GM19351 (cell line): ENCODE measurements at regions not wholly inside any gene's neighbourhood (a gene's known extent, or its start where the extent isn't known, plus 50 kb on each side); places are given as distances from the start of the nearest gene placed in this dataset.
"Not testable (repeated sequence)": the region's sequence is repeated elsewhere in the genome, so short reads cannot be mapped to it uniquely, and the experiment has no call there.

Source experiments
- ATAC-seq: cut with Tn5 transposase; IDR thresholded peaks from one replicate; pipeline ENCODE4 v1.9.1; 2021; ENCODE audit warnings: mild to moderate bottlenecking, moderate library complexity; ENCODE audit not compliant: unreplicated experiment

DNA sequence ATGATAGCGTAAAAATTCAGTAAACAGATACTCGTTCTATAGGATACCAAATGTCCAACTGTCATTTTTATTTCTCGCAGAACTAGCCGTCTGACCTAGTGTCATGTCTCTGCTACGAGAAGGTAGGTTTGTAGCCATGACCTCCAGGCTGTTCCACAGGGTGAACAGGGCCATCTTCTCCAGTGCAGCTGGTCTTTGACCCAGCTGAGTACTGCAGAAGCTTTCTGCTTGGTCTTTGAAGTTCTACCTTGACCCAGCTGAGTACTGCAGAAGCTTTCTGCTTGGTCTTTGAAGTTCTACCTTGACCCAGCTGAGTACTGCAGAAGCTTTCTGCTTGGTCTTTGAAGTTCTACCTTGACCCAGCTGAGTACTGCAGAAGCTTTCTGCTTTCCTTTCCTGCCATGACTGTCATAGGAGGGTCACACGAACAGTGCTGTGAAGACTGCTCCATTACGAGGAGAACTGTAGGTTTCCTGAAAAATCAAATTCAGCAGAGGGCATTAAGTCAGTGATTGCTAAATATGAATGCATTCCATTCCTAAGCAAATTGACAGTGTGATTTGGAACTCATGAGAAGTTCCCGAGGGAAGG lies 532.8 kb upstream of the NRP1 start:
- not testable (repeated sequence) for ATAC-seq

DNA sequence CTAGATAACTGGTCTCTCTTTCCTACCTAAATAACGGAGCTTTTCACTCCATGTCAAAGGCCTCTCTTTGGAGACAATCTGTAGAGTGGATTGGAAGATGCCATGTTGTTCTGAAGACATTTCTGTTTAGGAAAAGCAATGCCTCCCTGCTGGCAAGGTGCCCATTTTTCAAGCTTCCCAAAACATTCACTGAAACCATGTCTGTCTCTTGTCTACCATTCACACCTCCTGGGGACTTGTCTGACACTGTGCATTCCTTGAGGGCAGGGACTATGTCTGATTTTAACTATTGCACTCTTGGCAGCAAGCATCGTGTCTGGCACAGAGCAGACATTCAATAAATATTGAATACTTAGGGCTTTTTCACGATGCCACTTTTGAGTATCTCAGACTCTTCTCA lies 528.9 kb upstream of the NRP1 start:
- no peak for ATAC-seq

DNA sequence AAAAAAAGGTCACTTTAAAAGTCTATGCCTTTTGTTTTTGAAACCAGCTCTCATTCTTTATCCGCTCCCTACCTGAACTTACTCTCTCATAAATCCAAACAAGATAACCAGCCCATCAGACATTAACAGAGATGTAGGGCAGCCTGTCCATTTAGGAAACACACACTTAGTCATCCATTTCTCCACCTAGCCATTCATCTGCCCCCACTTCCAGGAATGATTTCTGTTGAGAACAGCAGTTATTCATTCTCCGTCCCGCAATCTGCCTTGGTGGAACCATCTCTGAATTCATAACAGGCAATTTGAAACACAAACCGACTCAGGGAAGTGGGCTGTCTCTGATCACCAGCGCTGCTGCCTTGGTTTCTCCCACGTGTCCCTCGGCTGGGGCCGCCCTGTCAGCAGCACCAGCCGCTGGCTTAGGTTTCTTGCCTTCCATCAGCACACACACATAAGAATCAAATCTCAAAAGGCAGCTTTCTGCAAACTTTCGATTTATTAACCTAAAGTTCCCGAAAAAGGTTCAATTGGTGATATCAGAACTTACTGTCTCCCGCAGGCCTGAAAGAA lies 528.2 kb upstream of the NRP1 start:
- no peak for ATAC-seq

DNA sequence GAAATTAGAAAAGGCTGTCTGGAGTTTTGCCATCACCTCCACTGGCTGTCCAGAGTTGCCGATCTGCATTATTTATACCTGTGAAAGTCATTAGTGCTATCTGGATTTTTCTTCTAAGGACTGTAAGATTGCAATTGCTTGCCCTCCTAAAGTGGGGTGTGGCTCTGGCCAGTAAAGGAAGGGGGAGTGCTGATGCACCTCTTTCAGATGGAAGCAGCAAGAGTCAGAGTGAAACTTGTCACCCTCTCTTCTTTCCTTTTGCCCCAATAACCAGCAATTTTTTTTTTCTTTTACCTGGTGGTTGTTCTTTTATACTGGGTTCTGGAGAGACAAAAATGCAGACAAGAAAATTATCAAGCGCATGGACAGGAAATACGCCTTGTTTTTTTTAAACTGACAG lies 527.4 kb upstream of the NRP1 start:
- no peak for ATAC-seq

DNA sequence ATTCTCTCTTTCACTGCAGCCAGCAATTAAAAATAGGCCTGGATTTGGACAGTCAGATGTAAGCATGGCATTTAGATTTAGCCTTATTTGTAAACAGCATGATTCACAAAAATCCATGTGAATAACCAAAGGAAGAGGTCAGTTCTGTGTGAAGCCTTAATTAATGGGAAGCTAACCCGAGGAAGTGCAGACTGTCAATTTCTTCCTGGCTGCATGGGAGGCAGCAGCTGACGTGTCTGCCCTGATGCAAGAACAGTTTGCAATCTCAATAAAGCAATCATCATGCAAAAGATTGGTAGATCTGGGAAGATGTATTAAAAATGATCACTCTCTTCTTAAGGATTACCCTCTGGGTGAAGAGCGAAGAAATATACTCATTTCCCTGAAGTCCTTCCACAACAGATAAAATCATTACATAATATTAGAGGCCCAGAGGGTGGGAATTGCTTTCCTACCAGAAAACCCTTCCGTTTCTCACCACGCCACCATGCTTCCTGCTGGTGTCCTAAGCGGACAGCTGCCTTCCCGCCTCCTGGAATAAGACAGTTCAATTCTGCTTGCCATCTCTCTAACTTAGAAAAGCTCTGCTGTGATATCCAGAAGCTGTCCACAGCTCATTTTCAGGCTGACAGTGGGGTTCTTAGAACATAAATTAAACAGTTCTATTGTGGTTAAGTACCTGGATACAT lies 526.7 kb upstream of the NRP1 start:
- ATAC-seq, result no peak

DNA sequence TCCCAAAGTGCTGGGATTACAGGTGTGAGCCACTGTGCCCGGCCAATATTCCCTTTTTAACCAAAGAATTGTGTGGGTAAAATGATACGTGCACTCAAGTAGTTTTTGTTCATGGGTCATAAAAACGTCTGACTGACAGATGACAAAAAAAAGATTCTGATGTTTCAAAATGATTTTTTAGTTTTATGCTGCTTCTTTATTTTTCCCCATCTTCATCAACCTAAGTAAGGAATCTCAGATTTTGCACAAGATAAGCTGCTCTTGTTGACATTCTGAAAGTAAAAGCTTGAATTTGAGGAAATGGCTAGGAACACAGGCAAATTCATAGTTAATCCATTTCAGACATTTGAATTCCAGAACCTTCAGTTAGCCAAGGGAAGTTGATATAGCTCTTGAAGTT lies 526.1 kb upstream of the NRP1 start:
- no peak for ATAC-seq

DNA sequence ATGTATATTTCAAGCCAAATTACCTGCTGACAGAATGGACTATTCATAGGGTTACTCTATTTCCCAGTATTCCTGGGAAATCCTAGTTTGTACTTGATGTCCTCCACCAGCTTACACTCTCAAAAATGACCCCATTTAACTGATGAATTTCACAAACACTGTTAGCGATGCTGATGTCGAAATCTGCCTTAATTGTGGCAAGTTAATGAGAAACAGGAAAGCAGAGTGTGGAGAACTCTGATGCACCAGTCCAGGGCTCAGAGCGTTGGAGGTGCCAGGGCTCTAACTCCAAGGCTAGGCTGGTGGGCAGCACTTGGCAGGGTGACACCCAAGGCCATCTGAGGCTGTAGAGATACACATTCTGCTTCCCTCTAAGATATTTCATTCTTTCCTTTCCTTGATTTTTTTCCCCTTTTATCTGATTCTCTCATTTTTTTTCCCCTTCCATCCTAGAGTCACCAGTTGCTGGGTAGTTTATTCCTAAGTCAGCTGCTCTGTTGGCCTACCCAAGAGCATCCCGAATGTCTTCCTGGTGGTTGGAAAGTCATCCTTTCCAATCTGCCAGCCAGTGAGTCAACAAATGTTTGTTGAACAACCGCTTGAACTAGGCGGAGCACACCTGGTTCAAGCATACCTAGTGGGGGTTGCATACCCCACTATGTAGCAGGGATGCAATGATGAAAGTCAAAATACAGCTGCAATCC lies 525.0 kb upstream of the NRP1 start:
- ATAC-seq, result no peak

DNA sequence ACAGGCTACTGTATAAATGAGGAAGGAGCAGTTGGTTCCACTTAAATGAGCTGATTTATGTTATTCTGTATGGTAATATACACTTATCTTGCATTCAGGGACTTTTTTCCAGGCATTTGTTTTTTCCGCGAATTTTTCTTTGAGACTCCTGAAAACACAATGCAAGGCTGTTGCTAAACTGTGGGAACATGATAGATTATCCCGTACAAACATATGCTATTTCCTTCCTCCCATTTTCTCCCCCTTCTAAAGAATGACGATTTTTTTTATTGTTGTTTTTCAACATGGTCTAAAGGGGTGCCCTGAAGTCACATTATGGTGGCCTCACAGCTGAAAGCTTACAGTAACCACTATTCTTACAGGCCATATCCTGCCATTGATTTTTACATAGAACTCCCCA lies 523.9 kb upstream of the NRP1 start:
- no peak for ATAC-seq

DNA sequence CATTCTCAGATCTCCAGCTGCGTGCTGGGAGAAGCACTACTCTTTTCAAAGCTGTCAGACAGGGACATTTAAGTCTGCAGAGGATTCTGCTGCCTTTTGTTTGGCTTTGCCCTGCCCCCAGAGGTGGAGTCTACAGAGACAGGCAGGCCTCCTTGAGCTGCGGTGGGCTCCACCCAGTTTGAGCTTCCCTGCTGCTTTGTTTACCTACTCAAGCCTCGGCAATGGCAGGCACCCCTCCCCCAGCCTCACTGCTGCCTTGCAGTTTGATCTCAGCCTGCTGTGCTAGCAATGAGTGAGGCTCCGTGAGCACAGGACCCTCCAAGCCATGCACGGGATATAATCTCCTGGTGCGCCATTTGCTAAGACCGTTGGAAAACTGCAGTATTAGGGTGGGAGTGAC lies 518.8 kb upstream of the NRP1 start:
- ATAC-seq, result not testable (repeated sequence)

DNA sequence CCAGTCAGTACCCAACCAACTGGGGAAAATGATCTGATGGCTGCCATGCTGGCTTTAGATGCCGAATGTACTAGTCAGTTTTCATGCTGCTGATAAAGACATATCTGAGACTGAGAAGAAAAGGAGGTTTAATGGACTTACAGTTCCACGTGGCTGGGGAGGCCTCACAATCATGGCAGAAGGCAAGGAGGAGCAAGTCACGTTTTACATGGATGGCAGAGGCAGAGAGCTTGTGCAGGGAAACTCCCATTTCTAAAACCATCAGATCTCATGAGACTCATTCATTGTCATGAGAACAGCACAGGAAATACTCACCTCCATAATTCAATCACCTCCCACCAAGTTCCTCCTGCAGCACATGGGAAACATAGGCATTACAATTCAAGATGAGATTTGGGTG lies 508.9 kb upstream of the NRP1 start:
- no peak for ATAC-seq

DNA sequence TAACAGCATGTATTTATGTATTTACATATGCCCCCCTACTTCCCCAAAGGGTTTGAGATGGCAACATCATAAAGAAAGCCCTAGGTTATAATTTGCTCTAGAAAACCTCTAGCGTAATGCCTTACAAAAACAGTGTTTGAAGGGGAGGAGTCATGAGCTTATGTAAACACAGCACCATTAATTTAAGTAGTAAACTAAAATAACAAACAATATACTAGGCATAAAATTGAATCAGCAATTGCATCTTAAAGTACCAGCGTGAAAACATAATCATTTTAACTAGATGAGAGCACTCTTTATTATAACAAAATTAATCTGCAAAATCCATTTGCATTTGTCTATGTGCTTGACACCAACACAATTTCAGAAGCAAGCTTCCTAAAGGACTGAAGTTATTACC lies 507.2 kb upstream of the NRP1 start:
- ATAC-seq, result no peak

DNA sequence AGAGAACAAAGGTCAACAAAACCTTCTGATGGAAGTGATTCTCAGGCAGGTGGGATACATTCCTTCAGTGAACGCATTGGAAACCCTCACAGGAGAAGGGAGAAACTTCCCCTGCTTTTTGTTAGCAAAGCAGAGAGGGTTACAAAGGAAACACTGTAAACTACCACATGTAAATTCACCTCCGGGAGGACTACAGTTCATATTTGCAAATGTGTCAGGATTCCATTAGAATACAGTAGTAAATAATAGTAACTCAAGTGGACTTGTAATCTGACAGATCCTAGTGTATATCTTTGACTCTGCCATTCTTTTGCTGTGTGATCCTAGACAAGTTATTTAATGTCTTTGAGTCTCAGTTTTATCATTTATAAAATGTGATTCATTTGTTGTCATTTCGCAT lies 504.3 kb upstream of the NRP1 start:
- no peak for ATAC-seq

DNA sequence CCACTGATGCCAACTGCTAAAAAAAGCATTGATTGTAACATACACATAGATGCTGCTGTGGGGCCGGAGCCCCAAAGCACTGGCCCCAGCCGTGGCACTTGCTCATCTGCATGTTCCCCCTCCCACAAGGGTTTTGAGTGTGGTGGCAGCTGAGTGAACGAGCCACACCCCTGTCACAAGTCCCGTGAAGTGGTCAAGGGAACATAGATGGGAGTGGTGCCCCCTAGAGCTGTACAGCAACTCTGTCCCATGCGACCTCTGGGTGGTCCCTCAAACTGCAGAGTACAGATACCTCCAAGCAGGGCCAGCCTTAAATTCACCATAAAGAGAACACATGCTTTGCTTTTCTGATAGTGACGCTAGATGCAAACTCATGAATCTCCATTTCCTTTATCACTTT lies 503.3 kb upstream of the NRP1 start:
- ATAC-seq, result no peak

DNA sequence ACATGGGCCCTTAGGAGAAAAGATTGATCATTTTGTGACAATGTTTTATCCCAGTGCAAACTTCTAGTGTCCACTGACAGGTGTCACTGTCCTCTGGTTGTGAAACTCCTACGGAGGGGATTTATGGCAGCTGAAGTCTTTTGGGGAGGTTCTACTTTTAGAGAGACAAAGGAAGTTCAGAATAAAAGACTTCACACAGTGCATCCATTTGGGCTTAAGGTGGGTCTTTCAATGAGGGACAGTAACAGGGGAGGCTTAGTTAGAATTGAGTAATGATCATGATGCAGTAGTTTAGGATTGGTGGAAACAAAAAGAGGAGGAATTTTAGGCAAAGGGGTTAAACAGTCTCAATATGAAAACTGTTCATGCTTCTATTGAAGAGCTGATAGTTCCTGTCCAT lies 501.1 kb upstream of the NRP1 start:
- ATAC-seq, result no peak

DNA sequence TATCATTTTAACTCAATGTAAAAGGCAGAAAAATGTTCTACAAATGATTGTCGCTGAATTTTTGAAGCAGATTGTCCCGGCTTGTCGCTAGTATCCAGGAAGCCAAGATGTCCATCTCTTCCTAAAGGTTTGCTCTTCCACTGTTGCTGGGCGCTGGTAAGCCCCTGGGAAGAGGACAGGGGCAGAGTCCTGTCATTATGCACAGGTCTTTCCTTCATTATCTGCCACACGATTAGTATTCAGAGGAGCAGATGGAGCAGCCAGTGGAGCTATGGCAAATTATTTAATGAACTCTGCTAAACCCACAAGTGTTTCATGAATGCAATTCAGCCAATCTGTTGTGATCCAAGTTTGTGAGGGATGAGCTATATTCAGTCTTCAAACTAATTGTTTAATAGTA lies 499.1 kb upstream of the NRP1 start:
- no peak for ATAC-seq

DNA sequence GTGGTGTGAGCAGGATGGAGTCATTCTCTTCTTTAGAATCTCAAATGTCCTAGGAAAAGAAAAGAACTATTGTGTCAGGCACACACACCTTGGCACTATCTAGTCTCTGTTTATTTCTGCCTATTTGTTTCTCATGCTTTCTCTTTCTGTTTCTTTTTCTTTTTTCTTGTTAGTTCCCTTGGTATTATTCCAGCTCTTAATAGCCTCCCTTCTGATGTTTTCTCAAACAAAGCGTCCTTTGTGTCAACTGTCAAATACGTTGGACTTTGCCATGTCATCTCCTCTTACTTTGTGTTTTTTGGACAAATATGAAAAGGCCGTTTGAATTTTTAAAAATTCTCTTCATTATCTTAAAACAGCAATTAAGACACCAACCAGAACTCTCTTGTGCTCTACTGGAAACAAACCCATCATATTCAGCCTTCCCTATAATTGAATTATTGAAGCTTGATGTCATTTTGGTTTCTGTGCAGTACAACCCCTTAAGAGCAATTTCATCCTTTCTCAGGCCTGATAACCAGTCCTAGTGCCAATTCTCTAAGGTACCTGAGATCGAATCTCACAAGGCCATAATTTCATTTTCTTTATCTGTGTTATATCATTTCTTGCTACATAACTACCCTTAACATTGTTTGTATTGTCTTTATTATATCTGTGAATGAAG lies 497.8 kb upstream of the NRP1 start:
- no peak for ATAC-seq

DNA sequence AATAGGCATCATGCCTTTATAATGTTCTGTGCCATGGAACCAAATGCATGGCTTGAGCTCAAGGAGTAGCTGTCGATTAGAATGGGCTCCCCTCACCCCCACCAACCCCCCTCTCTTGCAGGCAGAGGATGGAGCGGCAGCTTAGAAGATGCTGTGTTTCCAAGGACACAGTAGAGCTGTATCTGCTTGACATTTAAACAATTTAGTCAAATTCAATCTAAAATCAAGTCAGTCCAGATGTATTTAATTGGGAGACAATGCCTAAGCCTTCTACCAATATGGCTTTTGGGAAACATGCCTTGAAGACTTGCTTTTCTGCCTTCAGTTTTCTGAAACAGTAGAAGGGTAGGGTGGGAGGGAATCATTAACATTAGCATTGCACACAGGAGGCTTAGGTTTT lies 497.1 kb upstream of the NRP1 start:
- ATAC-seq, result no peak

DNA sequence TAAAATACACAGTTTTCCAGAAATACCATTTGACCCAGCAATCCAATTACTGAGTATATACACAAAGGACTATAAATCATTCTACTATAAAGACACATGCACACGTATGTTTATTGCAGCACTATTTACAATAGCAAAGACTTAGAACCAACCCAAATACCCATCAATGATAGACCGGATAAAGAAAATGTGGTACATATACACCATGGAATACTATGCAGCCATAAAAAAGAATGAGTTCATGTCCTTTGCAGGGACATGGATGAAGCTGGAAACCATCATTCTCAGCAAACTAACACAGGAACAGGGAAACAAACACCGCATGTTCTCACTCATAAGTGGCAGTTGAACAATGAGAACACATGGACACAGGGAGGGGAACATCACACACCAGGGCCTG lies 495.4 kb upstream of the NRP1 start:
- not testable (repeated sequence) for ATAC-seq

DNA sequence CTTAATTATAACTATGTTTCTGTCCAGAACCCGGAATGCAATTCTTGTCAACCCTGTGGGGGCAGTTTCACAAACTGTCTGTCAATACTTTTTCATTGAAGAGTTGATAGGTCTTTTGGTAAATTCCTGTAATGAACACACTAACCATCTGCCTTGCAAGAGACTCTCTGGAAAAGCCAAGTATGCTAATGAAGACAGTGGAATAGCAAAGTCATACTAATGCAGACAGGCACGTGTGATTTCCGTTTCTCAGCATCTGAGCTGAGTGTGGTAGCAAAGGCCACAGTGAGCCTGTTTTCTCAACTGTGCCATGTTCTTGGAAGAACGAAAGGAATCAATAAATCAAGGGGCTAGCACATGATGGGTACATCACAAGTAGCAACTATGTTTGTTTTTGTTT lies 494.1 kb upstream of the NRP1 start:
- no peak for ATAC-seq

DNA sequence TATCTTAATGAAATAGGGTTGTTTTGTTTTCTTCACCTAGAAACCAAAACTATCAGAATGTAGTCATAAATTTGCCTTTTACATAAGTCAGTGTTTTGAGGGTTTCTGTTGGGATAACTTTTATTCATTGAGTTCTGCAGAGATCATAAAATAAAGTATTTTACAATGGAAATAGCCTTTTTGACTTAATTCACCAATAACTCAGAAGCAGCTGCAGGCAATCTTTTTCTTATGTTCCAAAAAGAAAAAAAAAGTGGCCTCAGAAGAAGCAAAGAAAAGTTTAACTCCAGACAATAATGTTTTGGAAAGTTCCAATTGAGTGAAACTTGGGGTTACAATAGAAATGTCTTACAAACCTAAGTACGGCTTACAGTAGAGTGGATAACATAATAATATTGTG lies 491.7 kb upstream of the NRP1 start:
- no peak for ATAC-seq

DNA sequence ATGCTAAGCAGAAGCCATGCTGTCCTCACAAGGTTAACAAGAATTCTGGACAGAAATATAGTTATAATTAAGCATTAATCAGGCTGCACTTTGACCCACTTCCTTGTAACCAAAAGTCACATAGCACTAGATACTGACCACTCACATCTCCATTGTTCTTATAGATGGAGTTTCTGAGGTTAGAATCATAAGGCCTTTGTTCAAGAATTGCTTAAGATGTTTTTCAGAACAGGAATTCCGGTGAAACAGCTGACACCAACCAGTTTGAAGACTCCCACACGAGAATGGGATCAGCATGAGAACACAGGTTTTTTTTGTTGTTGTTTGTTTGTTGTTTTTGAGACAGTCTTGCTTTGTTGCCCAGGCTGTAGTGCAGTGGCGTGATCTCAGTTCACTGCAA lies 488.3 kb upstream of the NRP1 start:
- ATAC-seq, result no peak

DNA sequence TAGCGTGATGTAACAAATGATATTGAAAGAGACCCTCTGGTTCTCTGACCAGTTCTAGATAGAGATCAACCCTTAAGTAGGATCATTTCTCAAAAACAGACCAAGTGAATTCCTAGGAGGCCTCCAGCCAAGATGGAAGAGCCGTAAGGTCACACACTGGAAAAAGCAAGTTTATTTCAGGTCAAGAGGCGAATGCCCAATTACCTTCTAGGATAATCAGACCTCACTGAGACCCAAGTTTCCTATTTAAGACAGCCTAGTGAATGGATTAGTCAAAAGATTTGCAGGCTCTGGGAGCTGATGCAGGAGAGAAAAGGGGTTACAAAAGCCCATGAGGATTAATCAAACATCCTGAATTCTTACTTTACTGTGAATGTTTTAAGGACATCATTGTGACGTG lies 486.1 kb upstream of the NRP1 start:
- no peak for ATAC-seq
